ENCODE measurements at regions not wholly inside any gene's neighbourhood (a gene's known extent, or its start where the extent isn't known, plus 50 kb on each side); places are given as distances from the start of the nearest gene placed in this dataset.

- no peak for DNase-seq
Measured at GRCh38 chr4:188197566-188197965, 58.3 kb downstream of the TRIML1 start.

- no peak for DNase-seq
Measured at GRCh38 chr4:188198982-188199792, 59.9 kb downstream of the TRIML1 start.

- no peak for DNase-seq
Measured at GRCh38 chr4:188201851-188202250, 62.6 kb downstream of the TRIML1 start.

- no peak for DNase-seq
Measured at GRCh38 chr4:188206783-188207182, 67.5 kb downstream of the TRIML1 start.

GRCh38 chr4:188214861-188215260 is 75.6 kb downstream of the TRIML1 start:
- DNase-seq: no peak

GRCh38 chr4:188218392-188218791 is 79.2 kb downstream of the TRIML1 start:
- no peak for DNase-seq

GRCh38 chr4:188220006-188220405 is 80.8 kb downstream of the TRIML1 start:
- no peak for DNase-seq

GRCh38 chr4:188221090-188221489 is 81.8 kb downstream of the TRIML1 start:
- no peak for DNase-seq

- DNase-seq: no peak
Measured at GRCh38 chr4:188228279-188228678, 89.0 kb downstream of the TRIML1 start.

GRCh38 chr4:188232428-188232827 is 93.2 kb downstream of the TRIML1 start:
- DNase-seq: no peak

GRCh38 chr4:188242041-188242440 is 102.8 kb downstream of the TRIML1 start:
- DNase-seq: no peak

GRCh38 chr4:188245651-188246050 is 106.4 kb downstream of the TRIML1 start:
- DNase-seq: no peak

- no peak for DNase-seq
Measured at GRCh38 chr4:188246488-188246887, 107.2 kb downstream of the TRIML1 start.

- no peak for DNase-seq
Measured at GRCh38 chr4:188254211-188254610, 115.0 kb downstream of the TRIML1 start.

- DNase-seq: no peak
Measured at GRCh38 chr4:188262464-188262863, 123.2 kb downstream of the TRIML1 start.

- DNase-seq: no peak
Measured at GRCh38 chr4:188263321-188263720, 124.1 kb downstream of the TRIML1 start.

GRCh38 chr4:188266386-188266785 is 127.1 kb downstream of the TRIML1 start:
- DNase-seq: no peak

- DNase-seq: no peak
Measured at GRCh38 chr4:188268131-188268908, 129.1 kb downstream of the TRIML1 start.

GRCh38 chr4:188270273-188271069 is 131.2 kb downstream of the TRIML1 start:
- no peak for DNase-seq

GRCh38 chr4:188275686-188276085 is 136.4 kb downstream of the TRIML1 start:
- no peak for DNase-seq

GRCh38 chr4:188279184-188279583 is 139.9 kb downstream of the TRIML1 start:
- no peak for DNase-seq

- DNase-seq: peak; percentile 79
Measured at GRCh38 chr4:188282471-188283232, 143.4 kb downstream of the TRIML1 start.

All from right kidney (tissue), 1 donor.